NCI-H2029 (cell line): ENCODE measurements at regions not wholly inside any gene's neighbourhood (a gene's known extent, or its start where the extent isn't known, plus 50 kb on each side); places are given as distances from the start of the nearest gene placed in this dataset.
"Not testable (repeated sequence)": the region's sequence is repeated elsewhere in the genome, so short reads cannot be mapped to it uniquely, and the experiment has no call there.

Source experiments
- DNase-seq: peaks from one replicate; lab custom pipeline; 2025; lab: John Stamatoyannopoulos, UW

DNA sequence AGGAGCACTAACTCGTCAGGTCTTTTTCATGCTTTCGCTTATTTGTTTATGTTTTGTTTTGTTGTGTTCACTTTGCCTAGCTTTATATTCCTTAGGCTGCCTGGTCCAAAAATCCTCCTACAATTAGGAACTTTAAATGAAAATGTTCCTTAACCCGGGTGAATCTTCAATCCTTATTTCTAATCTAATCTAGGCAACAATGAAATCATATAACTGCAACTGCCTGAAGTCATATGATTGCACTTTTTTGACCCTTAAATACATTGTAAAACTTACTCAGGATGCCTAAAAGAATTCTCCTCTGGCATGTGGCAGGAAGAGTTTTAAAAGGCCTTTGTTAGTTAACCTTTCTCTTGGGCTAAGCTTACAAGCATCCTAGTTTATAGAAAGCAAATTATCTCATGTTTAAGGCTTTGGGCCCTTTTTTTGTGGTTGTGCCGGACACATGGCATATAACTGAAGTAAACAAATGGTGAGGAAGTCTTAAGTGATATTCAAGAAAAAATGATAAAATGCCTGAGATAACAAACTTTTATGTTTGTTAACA is 279.4 kb downstream of the FAT4 start:
- no peak for DNase-seq

- DNase-seq: not testable (repeated sequence)
Measured at GRCh38 chr4:125605926-125606325, 291.2 kb downstream of the FAT4 start.

GRCh38 chr4:125620066-125620860 is 305.5 kb downstream of the FAT4 start:
- no peak for DNase-seq

DNA sequence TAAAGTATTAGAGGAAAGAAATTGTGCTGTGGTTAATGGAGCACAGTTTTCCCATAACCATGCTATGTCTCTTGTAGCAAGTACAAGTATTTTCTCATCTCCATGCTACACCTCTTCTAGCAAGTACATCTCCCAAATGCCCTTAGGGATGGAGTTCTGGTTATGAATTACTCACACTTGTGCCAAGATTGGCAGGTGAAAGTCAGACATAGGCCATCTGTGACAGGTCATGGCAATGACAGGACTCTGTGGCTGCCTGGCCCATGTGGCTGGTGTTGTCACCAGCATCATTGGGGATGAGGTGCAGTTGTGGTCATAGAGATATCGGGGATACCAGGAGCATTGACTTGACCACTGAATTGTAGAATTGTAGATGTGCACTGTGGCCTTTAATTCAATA is 310.2 kb downstream of the FAT4 start:
- DNase-seq: no peak

DNA sequence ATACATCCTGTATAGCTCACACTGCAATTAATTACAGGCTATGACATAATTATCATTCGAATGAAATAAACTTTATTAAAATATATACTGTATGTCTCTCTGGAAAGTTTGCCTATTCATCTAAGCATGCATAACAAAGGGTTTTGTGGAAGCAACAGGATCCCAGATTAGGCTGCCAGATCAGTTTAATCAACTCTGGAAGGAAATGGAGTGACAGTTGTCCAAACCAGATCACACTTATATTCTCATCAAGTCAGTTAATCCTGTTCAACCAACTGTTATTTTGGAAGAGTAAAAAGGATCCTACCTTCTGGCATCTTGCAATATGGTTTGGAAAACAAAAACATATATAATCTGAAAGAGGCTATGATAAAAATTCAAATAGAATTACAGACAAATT is 312.2 kb downstream of the FAT4 start:
- DNase-seq: no peak

- no peak for DNase-seq
Measured at GRCh38 chr4:125639182-125639621, 324.4 kb downstream of the FAT4 start.

DNA sequence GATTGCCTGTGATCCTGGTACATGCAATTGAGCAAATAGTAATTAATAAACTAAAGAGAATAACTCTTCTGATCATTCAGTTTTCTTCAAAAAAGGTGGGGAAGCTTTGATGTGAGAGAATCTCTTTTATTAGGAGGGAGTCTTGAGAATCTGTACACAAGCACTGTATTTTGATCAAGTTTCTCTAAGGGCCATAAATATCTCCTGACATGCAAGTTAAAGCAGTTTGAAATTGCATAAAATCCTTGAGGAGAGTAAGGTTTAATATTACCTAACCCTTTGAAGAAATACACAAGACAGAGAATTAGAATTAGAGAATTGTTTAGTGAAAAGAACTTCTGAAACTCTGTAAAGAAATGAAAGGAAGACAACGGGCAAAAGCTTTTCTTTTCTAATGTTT is 326.9 kb downstream of the FAT4 start:
- no peak for DNase-seq

- DNase-seq: no peak
Measured at GRCh38 chr4:125642645-125643044, 327.9 kb downstream of the FAT4 start.

DNA sequence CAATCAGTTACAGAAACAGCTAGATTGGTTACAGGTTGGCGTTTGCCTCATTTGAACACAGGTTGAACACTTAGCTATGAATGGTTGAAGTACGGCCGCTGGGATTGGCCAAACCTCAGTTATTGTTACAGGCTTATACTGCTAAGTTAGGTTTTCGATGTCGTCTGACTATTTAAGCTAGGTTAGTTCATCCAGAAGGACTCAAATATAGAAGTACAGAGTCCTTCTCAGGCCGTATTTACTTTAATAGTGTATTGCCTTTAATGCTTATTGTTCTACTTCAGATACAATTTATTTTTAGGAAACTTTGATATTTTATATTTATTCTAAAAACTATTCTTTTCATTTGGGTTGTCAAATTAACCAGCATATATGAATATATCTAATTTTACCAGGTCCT is 334.7 kb downstream of the FAT4 start:
- no peak for DNase-seq

- DNase-seq: no peak
Measured at GRCh38 chr4:125650557-125650956, 335.8 kb downstream of the FAT4 start.

DNA sequence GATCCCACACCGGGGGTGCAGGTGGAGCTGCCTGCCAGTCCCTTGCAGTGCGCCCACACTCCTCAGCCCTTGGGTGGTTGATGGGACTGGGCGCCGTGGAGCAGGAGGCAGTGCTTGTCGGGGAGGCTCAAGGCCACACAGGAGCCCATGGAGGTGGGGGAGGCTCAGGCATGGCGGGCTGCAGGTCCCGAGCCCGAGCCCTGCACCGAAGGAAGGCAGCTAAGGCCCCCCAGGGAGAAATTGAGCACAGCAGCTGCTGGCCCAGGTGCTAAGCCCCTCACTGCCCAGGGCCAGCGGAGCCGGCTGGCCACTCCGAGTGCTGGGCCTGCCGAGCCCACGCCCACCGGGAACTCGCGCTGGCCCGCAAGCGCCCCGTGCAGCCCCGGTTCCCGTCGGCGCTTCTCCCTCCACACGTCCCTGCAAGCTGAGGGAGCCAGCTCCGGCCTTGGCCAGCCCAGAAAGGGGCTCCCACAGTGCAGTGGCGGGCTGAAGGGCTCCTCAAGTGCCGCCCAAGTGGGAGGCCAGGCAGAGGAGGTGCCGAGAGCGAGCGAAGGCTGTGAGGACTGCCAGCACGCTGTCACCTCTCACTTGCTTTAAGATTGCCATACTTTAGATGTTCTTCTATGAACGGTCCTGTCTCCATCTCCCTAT is 337.1 kb downstream of the FAT4 start:
- not testable (repeated sequence) for DNase-seq

GRCh38 chr4:125658773-125659172 is 344.0 kb downstream of the FAT4 start:
- DNase-seq: no peak

DNA sequence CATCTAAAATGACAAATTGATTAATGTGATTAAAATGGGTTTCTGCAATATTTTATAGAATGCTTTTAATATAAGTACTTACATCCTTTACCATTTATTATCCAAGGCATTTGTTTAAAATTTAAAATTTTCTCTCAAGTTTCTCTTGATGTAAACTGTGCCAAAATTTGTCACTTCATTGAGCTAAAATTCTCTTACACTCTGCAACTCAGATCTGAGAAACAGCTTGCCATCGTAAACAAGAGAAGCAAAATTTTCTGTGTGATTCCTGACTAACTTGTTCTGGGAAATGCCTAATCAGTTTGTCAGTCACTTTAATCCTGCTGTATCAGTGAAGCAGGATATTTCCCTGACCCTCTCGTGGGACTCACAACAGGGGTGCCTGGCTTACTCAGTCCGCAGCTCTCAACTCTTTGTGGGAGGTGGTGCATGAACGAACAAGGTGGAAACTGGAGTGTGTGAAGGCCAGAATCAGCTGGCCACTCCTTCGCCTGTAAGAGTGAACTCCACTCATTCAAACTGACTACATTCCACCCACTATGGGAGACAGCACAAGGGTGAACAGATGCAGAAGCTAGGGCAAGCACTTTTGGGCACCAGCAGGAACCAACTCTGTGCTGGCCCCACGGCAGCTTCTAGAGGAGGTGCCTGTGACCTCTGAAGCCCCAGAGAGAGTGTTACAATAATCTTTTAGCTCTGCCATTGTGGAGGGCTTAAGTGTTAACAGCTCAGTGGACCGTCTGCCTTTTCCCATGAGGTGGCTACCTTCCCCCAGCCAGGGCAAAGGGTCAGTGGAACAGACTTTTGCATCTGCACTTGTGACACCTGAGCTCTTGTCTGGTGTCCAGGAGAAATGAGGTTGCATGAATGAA is 349.4 kb downstream of the FAT4 start:
- no peak for DNase-seq

GRCh38 chr4:125666635-125667034 is 351.9 kb downstream of the FAT4 start:
- DNase-seq: peak; percentile 21

GRCh38 chr4:125676156-125676555 is 361.4 kb downstream of the FAT4 start:
- no peak for DNase-seq

DNA sequence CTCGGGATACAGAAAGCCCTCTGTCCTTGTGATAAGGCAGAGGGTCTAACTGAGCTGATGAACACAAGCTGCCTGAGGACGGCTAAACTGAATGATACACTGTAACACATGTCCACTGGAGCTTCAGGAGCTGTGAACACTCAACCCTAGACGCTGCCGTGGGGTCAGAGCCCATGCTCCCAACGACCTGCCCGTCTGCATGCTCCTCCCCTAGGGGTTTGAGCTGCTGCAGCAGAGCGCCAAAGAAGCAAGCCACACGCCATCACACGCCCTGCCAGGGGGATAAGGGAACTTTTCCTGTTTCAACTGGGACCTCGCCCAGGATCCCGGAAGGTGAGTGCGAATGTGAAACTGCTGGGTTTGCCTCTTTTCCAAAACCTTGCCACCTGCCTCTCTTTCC is 361.8 kb downstream of the FAT4 start:
- DNase-seq: no peak

- DNase-seq: no peak
Measured at GRCh38 chr4:125677665-125678307, 363.0 kb downstream of the FAT4 start.

- DNase-seq: no peak
Measured at GRCh38 chr4:125679989-125680388, 365.2 kb downstream of the FAT4 start.

DNA sequence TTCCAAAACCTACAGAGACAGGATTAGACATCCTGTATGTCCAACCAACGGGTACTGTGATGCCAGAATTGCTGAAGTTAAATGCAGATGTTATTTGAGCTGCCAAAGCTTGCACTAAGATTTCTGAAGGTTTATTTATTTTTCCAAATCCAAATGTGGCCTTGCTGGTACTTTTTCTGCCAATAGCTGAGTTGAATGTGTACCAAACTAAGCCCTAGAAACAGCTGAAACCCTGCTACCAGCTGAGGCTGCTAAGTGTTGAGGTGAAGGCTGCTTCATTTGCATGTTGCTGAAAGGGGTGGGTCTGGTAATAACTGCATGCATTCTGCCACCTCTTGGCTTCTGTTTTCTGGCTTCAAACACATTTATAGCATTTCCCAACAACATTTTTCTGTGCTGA is 366.5 kb downstream of the FAT4 start:
- no peak for DNase-seq

DNA sequence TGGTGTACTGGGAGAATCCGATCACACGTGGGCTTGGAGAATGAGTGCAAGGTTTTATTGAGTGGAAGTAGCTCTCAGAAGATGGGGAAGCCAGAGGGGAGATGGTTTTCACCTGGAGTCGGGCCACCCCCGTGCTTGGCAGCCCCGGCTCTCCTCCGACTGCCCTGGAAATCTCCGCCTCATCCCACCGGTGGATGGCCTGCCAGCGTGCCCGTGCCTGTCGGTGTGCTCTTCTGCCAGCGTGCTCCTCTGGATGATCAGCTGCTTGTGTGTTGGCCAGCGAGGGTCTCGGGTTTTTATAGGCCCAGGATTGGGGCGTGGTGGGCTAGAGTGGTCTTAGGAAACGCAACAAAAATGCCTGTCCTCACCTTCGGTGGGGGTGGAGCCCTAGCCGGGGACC is 368.0 kb downstream of the FAT4 start:
- no peak for DNase-seq

DNA sequence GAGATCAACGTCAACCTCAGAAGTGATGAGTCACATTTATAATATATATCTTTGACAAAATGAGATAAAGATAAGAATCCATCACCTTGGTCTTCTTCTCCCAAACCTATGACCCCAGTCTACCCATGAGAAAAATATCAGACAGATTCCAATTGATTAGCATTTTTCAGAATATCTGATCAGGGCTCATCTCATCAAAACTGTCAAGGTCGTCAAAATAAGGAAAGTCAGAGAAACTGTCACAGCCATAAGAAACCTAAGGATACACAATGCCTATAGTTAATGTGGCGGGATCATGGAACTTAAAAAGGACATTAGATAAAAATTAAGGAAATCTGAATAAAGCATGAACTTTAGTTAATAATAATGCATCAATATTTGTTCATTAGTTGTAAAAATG is 374.1 kb downstream of the FAT4 start:
- DNase-seq: no peak

DNA sequence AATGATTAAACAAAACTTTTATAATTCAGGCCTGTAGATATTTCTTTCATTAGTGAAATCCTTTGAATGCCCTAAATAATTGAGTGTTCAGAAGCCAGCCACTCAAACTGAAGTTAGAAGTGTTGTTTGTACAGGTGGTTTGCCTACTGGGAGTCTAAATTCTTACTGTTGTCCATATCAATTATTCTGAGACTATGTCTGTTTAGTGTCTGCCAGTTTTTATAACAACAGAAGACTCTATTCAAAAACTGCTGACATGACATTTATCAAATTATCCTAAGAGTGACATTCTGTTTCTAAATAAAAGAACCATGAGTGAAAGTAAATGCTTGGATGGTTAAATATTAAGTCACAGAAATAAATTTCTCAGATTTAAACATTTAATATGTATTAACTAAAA is 375.1 kb downstream of the FAT4 start:
- no peak for DNase-seq
